ENCODE measurements at regions not wholly inside any gene's neighbourhood (a gene's known extent, or its start where the extent isn't known, plus 50 kb on each side); places are given as distances from the start of the nearest gene placed in this dataset.

- TF ChIP-seq CTCF (conservative IDR thresholded peaks at IDR 0.05) (no peak), EZH2 (IDR thresholded peaks at IDR 0.05; ENCODE audit: low read depth) (no peak)
These were observed 160.6 kb upstream of the RAP2B start for GRCh38 chr3:153001210-153002078.

All from PC-9 (cell line).